Superior temporal gyrus (tissue), 1 donor: ENCODE measurements at regions not wholly inside any gene's neighbourhood (a gene's known extent, or its start where the extent isn't known, plus 50 kb on each side); places are given as distances from the start of the nearest gene placed in this dataset.

Experiments
- DNase-seq: peaks from one replicate; pipeline ENCODE4 v3.0.0-alpha.2; 2016; ENCODE audit errors: extremely low spot score

GRCh38 chr2:155687181-155687580 lies 645.3 kb downstream of the NR4A2 start:
- DNase-seq = no peak

GRCh38 chr2:155679647-155680046 lies 652.9 kb downstream of the NR4A2 start:
- no peak for DNase-seq

- DNase-seq = no peak
These were observed 656.6 kb downstream of the NR4A2 start for GRCh38 chr2:155675920-155676319.

- no peak for DNase-seq
These were observed 666.8 kb downstream of the NR4A2 start for GRCh38 chr2:155665704-155666103.

- no peak for DNase-seq
These were observed 669.3 kb downstream of the NR4A2 start for GRCh38 chr2:155663265-155663664.

- no peak for DNase-seq
These were observed 670.3 kb downstream of the NR4A2 start for GRCh38 chr2:155662224-155662623.

GRCh38 chr2:155653176-155653575 lies 679.3 kb downstream of the NR4A2 start:
- no peak for DNase-seq

- no peak for DNase-seq
These were observed 680.7 kb downstream of the NR4A2 start for GRCh38 chr2:155651851-155652250.

GRCh38 chr2:155645791-155646190 lies 686.7 kb downstream of the NR4A2 start:
- no peak for DNase-seq

GRCh38 chr2:155643056-155643775 lies 689.3 kb downstream of the NR4A2 start:
- no peak for DNase-seq

- no peak for DNase-seq
These were observed 698.5 kb downstream of the NR4A2 start for GRCh38 chr2:155633887-155634570.

GRCh38 chr2:155633060-155633839 lies 699.3 kb downstream of the NR4A2 start:
- DNase-seq = no peak

- no peak for DNase-seq
These were observed 701.8 kb downstream of the NR4A2 start for GRCh38 chr2:155630760-155631159.

GRCh38 chr2:155622443-155622842 lies 710.1 kb downstream of the NR4A2 start:
- DNase-seq = no peak

- DNase-seq = no peak
These were observed 731.4 kb downstream of the NR4A2 start for GRCh38 chr2:155600914-155601760.

- no peak for DNase-seq
These were observed 732.2 kb downstream of the NR4A2 start for GRCh38 chr2:155600296-155600695.

GRCh38 chr2:155599834-155600233 lies 732.7 kb downstream of the NR4A2 start:
- no peak for DNase-seq

- no peak for DNase-seq
These were observed 748.8 kb downstream of the NR4A2 start for GRCh38 chr2:155583674-155584195.

GRCh38 chr2:155574941-155575340 lies 757.6 kb downstream of the NR4A2 start:
- DNase-seq = no peak

GRCh38 chr2:155547571-155547970 lies 785.0 kb downstream of the NR4A2 start:
- no peak for DNase-seq
